MV-4-11 (cell line): ENCODE measurements at regions not wholly inside any gene's neighbourhood (a gene's known extent, or its start where the extent isn't known, plus 50 kb on each side); places are given as distances from the start of the nearest gene placed in this dataset.
"Not testable (repeated sequence)": the region's sequence is repeated elsewhere in the genome, so short reads cannot be mapped to it uniquely, and the experiment has no call there.

Source experiments
- DNase-seq: peaks from one replicate; lab custom pipeline; 2025; lab: John Stamatoyannopoulos, UW

DNA sequence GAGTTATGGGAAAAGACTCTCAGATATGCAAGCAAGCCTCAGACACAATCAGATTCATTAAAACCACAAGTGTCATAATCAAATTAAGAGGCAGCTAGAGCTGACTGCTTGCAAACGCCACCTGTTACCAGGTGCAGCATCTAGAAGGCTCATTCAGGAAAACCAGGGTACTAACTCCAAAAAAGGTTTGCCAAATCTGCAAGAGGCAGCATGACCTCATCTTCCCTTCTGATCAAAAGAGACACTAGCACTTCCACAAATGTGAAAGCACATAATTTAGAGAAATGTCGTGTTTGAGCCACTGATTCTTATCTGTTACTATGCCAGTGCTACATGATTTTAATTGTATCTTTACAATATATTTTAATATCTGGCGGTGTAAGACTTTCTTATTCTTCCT lies 123.3 kb upstream of the NANOGP8 start:
- DNase-seq: no peak

DNA sequence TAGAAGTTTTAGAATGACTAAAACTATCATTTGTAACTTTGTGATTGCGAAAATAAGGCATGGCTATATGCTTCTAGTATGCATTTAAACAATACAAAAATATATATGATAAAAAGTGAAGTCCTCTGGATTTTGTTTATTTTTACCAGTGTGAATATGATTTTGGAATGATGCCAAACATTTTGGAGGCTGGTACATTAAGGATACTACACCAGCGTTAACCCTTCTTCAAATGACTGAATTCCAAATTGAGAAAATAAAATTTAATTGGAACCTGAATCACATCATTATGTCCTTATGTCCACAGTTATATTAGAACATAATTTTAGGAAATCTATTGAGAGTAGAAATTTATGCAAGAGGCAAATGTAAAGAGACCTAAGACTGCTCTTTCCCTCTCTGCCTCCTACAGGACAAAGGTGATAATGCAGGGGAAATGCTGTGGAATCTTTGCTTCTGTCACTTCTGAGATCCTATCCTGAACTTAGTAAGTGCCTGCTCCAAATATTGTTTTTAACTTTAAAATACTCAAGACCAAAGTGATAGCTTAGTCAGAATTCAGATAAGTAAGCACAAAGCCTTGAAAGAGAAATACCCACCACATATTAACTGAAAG lies 121.1 kb upstream of the NANOGP8 start:
- peak; percentile 16 for DNase-seq

DNA sequence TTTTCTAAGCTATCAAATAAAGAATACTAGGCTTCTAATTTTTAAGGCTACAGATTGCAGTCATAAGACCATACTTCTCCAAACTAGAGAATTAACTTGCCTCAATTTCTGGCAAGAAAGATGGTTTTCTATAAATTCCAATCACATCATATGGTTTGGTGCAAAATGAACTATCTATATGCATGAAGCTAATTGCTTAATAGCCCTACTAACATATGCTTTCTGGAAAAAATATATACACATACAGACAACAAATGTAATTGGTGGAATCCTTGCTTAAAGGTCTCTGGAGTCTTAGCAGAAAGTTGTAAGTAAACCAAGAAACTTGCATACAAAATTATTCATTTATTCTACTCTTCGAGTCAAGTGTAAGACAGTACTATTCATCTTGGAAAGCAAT lies 113.1 kb upstream of the NANOGP8 start:
- DNase-seq: no peak

DNA sequence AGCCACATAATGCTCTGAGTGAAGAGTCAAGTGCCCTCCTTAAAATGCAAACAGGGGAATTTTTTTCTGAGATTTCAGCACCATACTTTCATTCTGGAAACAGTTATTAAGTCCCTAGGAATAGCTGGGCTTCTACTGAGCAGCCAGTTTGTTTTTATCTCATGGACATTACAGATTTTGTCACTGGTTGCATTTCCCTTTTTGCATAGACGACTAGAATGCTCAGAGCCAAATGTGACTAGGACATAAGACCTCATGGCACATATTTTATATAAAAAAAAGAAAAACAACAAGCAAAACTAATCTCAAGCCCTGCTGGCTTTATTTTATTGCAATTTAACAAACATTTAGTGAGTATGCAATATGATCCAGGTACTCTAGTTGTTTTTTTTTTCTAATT lies 112.7 kb upstream of the NANOGP8 start:
- DNase-seq: no peak

DNA sequence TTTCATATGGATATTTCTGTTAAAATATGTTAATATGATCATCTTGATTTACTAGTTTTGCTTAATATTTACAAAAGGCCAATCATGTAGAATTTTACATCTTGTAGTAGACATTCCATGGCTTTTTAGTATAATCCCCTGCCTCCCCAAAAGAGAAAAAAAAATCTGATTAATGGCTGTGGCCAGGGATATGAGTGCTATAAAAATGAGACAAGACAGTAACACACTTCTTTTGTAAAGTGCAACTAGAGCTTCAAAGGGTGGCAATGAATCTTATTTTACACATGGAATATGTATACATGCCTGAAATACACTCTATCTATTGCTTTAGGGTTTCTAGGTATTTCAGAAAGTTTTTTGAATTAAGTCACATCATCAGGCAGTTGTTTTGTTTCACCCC lies 112.2 kb upstream of the NANOGP8 start:
- DNase-seq: no peak

DNA sequence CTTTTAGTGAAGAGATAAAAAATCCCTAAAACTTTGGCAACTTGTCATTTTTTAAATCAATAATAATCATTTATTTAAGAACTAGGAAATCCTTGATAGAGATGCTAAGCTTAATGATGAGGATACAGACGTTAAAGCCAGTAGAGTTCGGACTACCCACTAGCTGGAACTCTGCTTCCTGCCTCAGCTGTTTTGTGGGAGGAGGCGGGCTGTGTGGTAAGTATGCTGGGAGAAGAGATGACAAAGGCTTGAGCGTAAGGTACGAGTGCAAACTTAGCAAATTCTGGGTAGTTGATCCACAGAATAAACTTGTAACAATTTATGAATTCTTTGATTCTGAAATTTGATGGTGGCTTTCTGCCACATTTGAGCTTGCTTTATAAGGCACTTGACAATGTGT lies 111.2 kb upstream of the NANOGP8 start:
- no peak for DNase-seq

DNA sequence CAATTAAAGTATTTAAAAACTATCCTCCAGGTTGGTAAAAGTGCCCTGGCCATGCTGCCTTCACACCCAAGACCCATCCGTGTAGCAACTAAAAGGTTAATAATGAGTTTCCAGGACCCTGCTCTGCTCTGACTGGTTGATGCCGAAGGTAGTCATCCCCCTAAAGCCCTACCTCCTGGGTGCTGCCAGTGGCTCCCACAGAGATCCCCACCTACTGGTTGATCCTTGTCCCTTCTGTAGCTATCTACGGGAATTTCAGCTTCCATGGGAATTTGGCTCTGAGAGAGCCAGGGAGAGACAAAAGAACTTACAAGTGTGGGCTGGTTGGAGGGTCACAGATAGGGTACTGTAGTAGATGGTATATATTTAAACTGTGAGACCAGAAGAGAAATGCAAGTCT lies 110.6 kb upstream of the NANOGP8 start:
- no peak for DNase-seq

DNA sequence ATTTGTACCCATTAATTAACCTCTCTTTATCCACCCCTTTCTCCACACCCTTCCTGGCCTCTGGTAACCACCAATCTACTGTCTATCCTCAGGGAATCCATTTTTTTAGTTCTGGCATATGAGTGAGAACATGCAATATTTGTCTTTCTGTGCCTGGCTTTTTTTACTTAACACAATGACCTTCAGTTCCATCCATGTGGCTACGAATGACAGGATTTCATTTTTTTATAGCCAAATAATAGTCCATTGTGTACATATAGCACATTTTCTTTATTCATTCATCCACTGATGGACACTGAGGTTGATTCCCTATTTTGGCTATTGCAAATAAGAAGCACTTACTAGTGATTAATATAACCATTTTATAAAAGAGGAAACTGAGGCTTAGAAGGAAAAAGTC lies 109.9 kb upstream of the NANOGP8 start:
- no peak for DNase-seq

DNA sequence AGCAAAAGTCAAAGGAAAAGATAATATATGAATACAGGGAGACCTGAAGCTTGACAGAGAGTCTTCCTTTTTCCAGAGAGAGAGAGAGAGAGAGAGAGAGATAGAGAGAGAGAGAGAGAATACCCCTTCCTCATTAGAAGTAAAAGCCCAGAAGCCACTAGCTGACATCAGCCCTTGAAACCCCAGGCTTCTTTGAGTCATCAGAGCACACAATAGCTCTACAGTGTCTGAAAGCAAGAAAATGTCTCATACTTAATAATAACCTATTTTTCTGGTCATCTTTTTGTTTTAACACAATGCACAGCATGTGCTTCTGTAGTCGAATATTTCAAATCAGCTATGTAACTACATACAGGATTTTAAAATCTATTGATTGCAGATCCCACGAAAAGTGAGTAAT lies 109.2 kb upstream of the NANOGP8 start:
- no peak for DNase-seq

DNA sequence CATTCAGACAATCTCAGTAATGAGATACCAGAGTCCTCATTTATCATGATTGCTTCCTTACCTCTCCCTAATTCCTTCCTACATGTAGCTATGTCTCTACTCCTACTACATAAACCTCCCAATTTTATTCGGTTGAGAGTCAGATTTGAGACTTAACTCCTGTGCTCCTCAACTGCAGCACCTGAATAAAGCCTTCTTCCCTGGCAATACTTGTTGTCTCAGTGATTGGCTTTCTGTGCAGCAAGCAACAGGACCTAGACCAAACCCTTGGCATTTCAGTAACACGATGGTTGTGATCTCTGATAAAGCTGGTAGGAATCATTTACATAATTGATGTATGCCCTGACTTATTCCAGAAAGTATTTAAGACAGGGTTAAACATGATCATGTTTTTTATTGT lies 106.7 kb upstream of the NANOGP8 start:
- DNase-seq: no peak

DNA sequence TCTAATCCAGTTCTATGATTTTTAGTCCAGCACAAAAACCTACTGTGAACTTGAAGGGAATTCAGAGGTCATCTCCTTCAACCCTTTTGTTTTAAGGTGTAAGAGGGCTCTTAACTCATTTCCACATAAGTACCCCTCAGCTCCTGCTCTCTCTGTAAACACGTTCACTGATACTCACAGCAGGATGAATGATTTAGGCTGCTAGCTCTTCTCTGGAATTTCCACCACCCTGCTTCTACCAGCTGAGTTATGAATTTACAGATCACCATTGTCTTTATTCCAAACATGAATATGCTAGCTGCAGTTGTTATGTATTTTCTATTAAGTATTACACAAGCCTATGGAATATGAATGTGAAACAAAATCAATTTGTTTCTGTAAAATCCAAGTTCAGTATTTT lies 101.3 kb upstream of the NANOGP8 start:
- no peak for DNase-seq

DNA sequence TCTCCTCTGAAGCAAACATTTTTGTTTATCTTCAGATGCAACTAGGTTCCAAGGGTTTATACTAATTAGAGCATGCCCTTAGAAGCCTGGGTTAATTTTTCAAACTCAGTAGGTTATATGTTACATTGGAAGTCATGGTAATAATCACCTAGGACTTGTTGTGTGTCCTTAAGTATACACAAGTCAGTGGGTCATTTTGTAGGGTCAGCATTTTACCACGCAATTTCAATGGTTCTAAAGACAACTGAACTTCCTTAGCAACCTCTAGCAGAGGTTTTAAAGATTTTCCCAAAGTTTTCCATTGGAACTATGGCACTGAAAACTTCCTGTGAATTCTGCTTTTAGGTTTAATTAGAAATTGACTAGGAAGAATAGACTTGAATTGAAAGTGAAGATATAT lies 99.6 kb upstream of the NANOGP8 start:
- DNase-seq: no peak

DNA sequence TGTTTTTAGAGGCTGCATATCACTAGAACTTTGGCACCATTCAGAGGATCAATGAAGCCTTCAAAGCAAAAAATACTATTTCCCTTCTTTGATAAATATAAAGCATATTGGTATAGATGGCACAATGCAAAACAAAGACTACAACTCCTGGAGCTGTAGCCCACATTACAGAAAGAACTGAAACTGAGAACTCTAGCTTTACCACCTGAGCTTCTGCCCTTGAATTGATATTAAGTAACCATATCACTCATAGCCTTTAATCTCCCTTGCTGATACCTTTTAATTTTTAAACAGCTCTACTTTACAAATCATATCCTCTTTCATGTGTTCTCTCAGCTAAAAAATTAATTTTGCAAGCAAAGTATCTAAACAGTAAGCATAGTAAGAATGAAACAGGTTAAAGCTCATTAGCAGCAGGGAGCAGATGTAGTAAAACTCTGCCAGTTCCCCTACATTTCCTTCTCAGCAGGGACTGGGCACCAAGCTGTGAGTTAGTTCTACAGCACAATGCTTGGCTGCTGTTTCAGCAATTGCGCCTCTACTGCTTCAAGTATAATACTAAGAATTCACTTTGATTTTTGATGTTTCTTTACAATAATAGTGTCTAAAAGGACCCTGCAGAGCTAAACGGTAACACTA lies 97.9 kb upstream of the NANOGP8 start:
- DNase-seq: no peak

DNA sequence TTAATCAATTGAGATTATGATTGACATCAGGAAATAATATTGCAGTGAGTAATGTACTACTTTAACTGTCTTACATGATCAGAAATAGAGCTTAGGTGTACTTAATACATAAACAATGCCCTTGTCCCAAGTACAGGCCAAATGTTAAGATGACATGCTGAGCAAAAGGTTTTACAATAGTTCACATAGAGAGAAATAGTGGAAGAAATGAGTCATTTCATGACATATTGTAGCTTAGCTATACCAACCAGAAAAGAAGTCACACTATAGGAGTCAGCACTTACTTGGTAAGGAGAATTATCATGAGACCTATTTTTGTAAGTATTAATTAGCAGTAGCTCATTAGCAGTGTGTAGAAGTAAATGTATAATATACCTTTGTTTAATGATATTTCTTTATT lies 96.4 kb upstream of the NANOGP8 start:
- no peak for DNase-seq

DNA sequence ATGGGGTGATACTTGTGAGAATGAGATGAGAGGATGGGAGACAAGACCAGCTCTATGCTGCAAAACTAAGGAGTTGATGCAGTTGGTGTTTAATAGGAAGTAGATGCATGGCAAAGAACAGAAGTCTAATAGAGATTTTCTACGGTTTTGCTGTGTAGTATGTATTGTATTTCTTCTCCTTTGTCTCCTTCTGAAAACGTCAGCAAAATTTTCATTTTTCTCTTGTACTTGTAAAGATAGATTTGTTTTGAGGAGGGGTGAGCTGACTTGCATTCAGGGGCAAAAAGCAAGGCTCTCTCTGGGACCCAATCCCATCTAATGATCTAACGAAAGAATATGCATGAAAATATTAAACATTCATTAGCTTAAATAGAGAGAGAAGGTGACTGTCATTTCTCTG lies 94.6 kb upstream of the NANOGP8 start:
- DNase-seq: no peak

DNA sequence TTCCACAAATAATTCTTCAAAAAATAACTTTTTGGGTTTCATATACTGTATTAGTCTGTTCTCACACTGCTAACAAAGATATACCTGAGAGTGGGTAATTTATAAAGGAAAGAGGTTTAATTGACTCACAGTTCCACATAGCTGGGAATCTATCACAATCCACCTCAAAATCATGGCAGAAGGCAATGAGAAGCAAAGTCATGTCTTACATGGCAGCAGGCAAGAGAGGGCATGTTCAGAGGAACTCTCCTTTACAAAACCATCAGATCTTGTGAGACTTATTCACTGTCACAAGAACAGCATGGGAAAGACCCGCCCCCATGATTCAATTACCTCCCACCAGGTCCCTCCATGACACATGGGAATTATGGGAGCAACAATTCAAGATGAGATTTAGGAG lies 93.1 kb upstream of the NANOGP8 start:
- not testable (repeated sequence) for DNase-seq

DNA sequence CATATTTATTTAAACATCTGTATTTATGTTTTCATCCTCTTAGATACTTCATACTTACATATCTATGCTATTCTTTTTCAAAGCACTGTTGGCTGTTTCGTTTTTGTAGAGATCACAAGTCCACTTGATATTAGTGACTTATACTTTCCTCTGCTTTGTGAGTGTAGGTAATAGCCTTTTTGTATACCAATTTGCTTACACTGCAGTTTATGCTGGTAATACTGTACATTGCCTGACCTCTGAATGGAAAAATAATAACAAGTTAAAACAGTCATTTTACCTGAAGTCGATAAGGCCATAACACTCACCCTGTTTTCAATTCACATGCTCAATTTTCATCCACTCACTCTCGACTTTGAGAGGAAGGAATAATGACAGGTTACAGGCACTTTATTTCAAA lies 89.9 kb upstream of the NANOGP8 start:
- DNase-seq: no peak

DNA sequence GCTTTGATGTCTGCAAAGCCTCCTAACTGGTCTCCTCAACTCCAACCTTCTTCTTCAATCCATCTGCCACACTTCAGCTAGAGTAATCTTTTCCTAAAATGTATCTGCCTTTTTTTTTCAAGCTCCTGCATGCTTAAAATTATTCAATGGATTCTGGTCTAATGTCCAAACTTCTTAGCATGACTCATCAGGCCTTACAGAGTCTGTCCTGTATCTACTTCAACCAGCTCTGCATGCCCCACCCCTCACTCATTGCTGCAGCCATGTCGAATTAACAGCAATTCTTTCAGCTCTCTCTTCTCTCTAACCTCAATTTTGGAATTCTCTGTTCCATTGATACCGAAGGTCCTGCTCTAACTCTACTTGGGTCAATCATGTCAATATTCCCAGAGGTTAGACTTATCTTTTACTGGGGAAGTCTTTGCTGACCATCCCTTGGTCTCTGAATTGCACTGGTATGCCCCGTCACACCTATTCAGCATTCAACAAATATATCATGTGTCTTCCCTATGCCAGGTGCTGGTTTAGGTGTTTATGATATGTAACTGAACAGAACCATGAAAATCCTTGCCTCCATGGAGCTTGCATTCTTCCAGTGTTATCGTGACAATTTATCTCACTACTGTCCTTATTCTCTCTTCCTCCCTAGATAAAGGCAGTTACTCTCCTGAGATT lies 88.5 kb upstream of the NANOGP8 start:
- DNase-seq: no peak

DNA sequence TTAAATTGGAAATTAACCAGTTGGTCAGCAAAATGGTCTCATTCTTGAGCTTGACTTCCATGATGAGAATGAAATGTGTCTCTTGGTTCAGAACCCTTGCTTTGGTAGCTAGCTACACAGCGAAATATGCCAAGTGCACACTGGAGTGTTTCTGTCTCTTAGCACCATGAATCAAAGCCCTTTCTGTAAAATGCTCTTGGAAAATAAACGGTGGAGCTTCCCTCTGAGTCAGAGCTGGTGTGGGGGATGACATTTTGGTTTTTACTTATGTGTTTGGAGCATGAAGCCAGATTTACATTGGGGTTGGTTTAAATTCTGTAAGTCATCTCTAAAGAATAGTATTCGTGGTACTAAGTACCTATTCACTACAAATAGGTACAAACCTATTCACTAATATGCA lies 85.1 kb upstream of the NANOGP8 start:
- DNase-seq: no peak

DNA sequence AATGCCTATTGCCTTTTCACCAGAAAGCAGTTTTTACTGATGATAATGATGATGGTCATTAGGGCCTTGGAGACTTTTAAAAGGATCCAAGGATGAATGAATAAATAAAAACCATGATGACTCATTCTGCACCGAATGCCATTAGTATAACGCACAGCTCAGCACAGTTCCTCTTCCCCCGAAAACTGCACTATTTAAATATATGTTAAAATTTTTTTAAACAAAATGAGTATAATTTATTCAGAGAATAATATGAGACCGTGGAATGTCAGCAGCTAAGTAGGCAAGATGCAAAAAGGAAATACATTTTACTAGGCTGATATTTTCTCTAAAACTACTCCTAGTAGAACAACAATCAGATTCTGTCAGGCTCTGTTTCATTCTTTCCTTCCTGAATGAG lies 83.4 kb upstream of the NANOGP8 start:
- DNase-seq: no peak

DNA sequence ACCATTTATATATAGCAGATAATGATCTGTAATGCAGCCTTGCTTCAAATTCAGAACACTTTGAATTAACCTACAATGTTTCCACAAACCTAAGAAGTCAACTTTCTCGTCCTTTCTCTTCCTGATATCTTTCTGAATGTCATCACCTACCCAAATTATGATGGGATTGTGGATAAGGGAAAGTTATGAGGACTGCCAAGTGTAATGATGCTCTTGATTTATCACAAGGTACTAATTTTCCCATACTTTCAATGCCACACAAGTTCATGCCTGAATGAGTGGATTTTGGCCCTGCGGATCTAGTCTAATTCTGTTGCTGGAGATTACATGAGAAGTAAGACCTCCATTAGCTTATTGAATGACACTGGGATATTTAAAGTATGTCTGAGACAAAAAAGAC lies 82.6 kb upstream of the NANOGP8 start:
- no peak for DNase-seq

DNA sequence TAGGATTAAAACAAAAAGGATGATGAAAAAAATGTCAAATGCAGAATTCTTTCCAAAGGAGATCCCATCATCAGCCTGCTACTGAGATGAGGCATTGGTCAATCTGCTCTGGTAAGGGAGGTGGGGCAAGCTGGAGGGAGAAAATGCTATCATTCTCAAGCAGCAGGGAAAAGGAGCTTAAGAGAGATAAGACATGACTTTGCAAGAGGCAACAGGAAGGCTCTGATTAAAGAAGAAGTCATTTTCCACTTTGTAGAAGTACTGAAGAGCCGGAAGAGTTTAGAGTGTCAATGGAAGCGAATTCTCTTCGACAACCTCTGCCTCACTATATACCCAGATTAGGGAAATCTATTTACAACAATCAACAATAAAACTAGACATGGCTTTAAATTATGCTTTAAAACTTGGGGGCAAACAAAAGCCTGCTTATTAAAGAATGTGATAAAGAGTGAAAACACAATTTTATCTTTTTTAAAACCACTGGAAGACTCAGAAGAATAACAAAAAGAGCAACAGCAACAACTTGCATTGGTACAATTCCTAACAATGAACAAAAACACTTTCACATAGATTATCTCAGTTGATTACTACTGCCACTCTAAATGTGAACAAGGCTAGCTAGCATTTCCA lies 81.8 kb upstream of the NANOGP8 start:
- DNase-seq: no peak

DNA sequence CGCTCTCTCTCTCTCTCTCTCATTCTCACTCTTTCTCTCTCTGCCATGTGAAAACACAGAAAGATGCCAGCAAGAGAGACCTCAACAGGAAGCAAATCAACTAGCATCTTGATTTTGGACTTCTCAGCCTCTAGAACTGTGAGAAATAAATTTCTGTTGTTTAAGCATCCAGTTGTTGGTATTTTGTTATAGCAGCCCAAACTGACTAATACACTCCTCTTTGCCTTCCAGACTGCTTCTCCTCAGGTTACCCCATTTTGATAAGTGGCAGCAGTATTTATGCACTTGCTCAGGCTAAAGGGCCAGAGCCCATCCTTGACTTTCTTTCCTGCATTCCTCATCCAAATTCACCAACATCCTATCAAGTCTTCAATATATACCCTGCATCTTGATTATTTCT lies 76.6 kb upstream of the NANOGP8 start:
- no peak for DNase-seq
